SH-SY5Y (cell line): ENCODE measurements at regions not wholly inside any gene's neighbourhood (a gene's known extent, or its start where the extent isn't known, plus 50 kb on each side); places are given as distances from the start of the nearest gene placed in this dataset.

Source experiments
- GATA2 ChIP-seq: IDR thresholded peaks from 2 replicates; pipeline ENCODE4 v1.6.1; 2011; ENCODE audit warnings: mild to moderate bottlenecking, low read depth, low read length
- GATA3 ChIP-seq: IDR thresholded peaks from 2 replicates; pipeline ENCODE4 v1.6.1; 2011; ENCODE audit warnings: low read depth, mild to moderate bottlenecking, low read length, moderate library complexity

- no peak for TF ChIP-seq GATA2
- TF ChIP-seq GATA3, result no peak
Measured at GRCh38 chr5:72749362-72749997, 67.0 kb upstream of the TNPO1 start.
